ENCODE measurements at regions not wholly inside any gene's neighbourhood (a gene's known extent, or its start where the extent isn't known, plus 50 kb on each side); places are given as distances from the start of the nearest gene placed in this dataset.
"Not testable (repeated sequence)": the region's sequence is repeated elsewhere in the genome, so short reads cannot be mapped to it uniquely, and the experiment has no call there.

- no peaks in the 10 kb centered on the region for H3K36me3 ChIP-seq (ENCODE audit: control insufficient read depth, insufficient read depth, low read length)
- no peaks in the 10 kb centered on the region for H3K4me1 ChIP-seq (ENCODE audit: control insufficient read depth, insufficient read depth, low read length)
- H3K27ac ChIP-seq (ENCODE audit: low read depth, low read length) = no peak overlapping the region
- H3K27me3 ChIP-seq (ENCODE audit: control insufficient read depth, insufficient read depth, low read length) = no peaks in the 10 kb centered on the region
- H3K4me3 ChIP-seq (ENCODE audit: low read length) = no peak overlapping the region
- no peak overlapping the region for H3K9ac ChIP-seq (ENCODE audit: low read length)
Observed at GRCh38 chr6:3977875-3978711, 100.8 kb downstream of the FAM217A start.

GRCh38 chr6:3978966-3979365 lies 100.0 kb downstream of the FAM217A start:
- not testable (repeated sequence) for H3K36me3 ChIP-seq (ENCODE audit: control insufficient read depth, insufficient read depth, low read length); H3K9ac ChIP-seq (ENCODE audit: low read length); H3K27me3 ChIP-seq (ENCODE audit: control insufficient read depth, insufficient read depth, low read length); H3K27ac ChIP-seq (ENCODE audit: low read depth, low read length); H3K4me3 ChIP-seq (ENCODE audit: low read length); H3K4me1 ChIP-seq (ENCODE audit: control insufficient read depth, insufficient read depth, low read length)

DNA sequence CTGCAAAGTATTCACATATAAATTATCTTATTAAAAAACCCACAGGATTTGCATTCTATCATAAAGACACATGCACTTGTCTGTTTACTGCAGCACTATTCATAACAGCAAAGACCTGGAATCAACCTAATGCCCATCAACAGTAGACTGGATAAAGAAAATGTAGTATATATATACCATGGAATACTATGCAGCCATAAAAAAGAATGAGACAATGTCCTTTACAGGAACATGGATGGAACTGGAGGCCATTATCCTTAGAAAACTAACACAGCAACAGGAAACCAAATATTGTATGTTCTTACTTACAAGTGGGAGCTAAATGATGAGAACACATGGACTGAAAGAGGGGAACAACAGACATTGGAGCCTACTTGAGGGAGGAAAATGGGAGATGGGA lies 97.0 kb downstream of the FAM217A start:
- no peaks in the 10 kb centered on the region for H3K27me3 ChIP-seq (ENCODE audit: control insufficient read depth, insufficient read depth, low read length)
- H3K4me3 ChIP-seq (ENCODE audit: low read length) = no peak overlapping the region
- H3K27ac ChIP-seq (ENCODE audit: low read depth, low read length) = no peak overlapping the region
- no peaks in the 10 kb centered on the region for H3K36me3 ChIP-seq (ENCODE audit: control insufficient read depth, insufficient read depth, low read length)
- H3K9ac ChIP-seq (ENCODE audit: low read length) = no peak overlapping the region
- H3K4me1 ChIP-seq (ENCODE audit: control insufficient read depth, insufficient read depth, low read length) = no peaks in the 10 kb centered on the region

- Histone ChIP-seq H3K4me1 (ENCODE audit: control insufficient read depth, insufficient read depth, low read length) (no peaks in the 10 kb centered on the region), H3K27me3 (ENCODE audit: control insufficient read depth, insufficient read depth, low read length) (no peaks in the 10 kb centered on the region), H3K27ac (ENCODE audit: low read depth, low read length) (no peak overlapping the region), H3K4me3 (ENCODE audit: low read length) (no peak overlapping the region), H3K9ac (ENCODE audit: low read length) (no peak overlapping the region), H3K36me3 (ENCODE audit: control insufficient read depth, insufficient read depth, low read length) (no peaks in the 10 kb centered on the region)
Observed at GRCh38 chr6:3983778-3984177, 95.2 kb downstream of the FAM217A start.

DNA sequence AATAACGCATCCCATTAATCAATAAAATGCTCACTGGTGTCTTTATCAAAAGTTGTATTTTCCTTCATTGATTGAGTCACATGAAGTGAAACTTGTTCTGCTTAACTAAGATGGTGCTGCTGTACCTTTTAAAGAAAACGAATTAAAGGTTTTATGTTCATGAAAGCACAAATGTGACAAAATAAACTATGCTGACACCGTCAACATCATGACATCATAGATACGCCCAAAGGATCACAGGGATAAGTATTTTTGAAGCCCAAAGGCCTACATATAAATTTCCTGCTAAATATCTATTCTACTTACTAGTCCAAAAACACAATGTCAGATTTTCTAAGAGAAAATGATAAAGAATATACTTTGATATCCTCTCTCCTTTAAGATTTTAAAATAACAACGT lies 94.4 kb downstream of the FAM217A start:
- Histone ChIP-seq H3K27ac (ENCODE audit: low read depth, low read length) (no peak overlapping the region), H3K27me3 (ENCODE audit: control insufficient read depth, insufficient read depth, low read length) (no peaks in the 10 kb centered on the region), H3K4me1 (ENCODE audit: control insufficient read depth, insufficient read depth, low read length) (no peaks in the 10 kb centered on the region), H3K4me3 (ENCODE audit: low read length) (no peak overlapping the region), H3K36me3 (ENCODE audit: control insufficient read depth, insufficient read depth, low read length) (no peaks in the 10 kb centered on the region), H3K9ac (ENCODE audit: low read length) (no peak overlapping the region)

DNA sequence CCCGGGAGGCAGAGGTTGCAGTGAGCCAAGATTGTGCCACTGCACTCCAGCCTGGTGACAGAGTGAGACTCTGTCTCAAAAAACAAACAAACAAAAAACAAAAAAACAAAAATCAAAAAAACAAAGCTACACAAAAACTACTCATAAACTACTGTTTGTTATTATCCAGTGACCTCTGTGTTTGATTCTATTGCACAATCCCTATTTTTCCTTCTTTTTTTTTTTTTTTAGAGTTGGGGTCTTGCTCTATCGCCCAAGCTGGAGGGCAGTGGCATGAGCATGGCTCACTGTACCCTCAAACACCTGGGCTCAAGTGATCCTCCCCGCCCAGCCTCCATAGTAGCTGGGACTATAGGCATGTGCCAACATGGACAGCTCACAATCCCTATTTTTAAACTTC lies 92.7 kb downstream of the FAM217A start:
- H3K27ac ChIP-seq (ENCODE audit: low read depth, low read length) = no peak overlapping the region
- no peaks in the 10 kb centered on the region for H3K27me3 ChIP-seq (ENCODE audit: control insufficient read depth, insufficient read depth, low read length)
- no peaks in the 10 kb centered on the region for H3K36me3 ChIP-seq (ENCODE audit: control insufficient read depth, insufficient read depth, low read length)
- peaks cover 4% of the 10 kb centered on the region for H3K4me1 ChIP-seq (ENCODE audit: control insufficient read depth, insufficient read depth, low read length)
- no peak overlapping the region for H3K9ac ChIP-seq (ENCODE audit: low read length)
- no peak overlapping the region for H3K4me3 ChIP-seq (ENCODE audit: low read length)

DNA sequence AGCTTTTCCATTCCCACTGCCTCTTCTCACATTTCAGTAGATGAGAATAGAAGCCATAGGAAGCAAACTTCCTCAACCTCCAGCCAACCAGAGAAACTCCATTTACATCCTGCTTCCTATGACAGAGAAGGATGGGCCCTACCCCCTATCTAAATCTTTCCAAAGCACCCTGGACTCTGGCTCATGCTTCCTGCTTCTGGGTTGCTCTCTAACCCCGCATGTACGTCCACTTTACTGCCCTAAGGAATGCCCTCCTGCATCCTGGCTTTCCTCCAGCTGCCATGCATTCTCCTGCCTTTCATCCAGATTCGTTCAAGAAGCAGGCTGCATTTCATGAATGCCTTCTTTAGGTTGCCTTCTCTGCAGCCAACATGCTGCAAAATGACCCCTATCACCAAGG lies 91.9 kb downstream of the FAM217A start:
- H3K9ac ChIP-seq (ENCODE audit: low read length) = no peak overlapping the region
- no peaks in the 10 kb centered on the region for H3K36me3 ChIP-seq (ENCODE audit: control insufficient read depth, insufficient read depth, low read length)
- H3K4me3 ChIP-seq (ENCODE audit: low read length) = no peak overlapping the region
- no peaks in the 10 kb centered on the region for H3K27me3 ChIP-seq (ENCODE audit: control insufficient read depth, insufficient read depth, low read length)
- H3K27ac ChIP-seq (ENCODE audit: low read depth, low read length) = no peak overlapping the region
- peaks cover 4% of the 10 kb centered on the region for H3K4me1 ChIP-seq (ENCODE audit: control insufficient read depth, insufficient read depth, low read length)

DNA sequence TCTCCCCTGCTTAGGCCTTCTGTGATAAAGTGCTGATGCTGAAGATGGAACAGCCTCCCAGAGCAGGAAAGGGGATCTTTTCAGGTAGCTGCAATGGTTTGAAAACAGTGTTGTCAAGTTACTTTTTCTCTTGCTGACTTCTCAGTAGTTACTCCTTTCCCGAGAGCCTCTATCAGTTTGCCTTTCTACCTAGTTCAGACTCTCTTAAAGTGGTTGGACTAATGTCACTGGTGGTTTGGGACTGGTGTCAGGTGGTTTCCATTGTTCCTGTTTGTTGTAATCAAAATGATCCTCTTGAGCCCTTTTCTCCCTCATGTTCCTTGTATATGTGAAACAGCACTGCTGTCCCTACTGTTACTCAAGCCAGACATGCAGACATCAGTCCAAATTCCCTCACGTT lies 91.4 kb downstream of the FAM217A start:
- Histone ChIP-seq H3K27ac (ENCODE audit: low read depth, low read length) (no peak overlapping the region), H3K9ac (ENCODE audit: low read length) (no peak overlapping the region), H3K4me3 (ENCODE audit: low read length) (no peak overlapping the region), H3K36me3 (ENCODE audit: control insufficient read depth, insufficient read depth, low read length) (no peaks in the 10 kb centered on the region), H3K4me1 (ENCODE audit: control insufficient read depth, insufficient read depth, low read length) (peaks cover 4% of the 10 kb centered on the region), H3K27me3 (ENCODE audit: control insufficient read depth, insufficient read depth, low read length) (no peaks in the 10 kb centered on the region)

GRCh38 chr6:3990692-3991491 lies 88.0 kb downstream of the FAM217A start:
- Histone ChIP-seq H3K27ac (ENCODE audit: low read depth, low read length) (peak overlapping the region; percentile 64), H3K36me3 (ENCODE audit: control insufficient read depth, insufficient read depth, low read length) (no peaks in the 10 kb centered on the region), H3K27me3 (ENCODE audit: control insufficient read depth, insufficient read depth, low read length) (no peaks in the 10 kb centered on the region), H3K4me1 (ENCODE audit: control insufficient read depth, insufficient read depth, low read length) (peaks cover 4% of the 10 kb centered on the region), H3K4me3 (ENCODE audit: low read length) (peak overlapping the region; percentile 56), H3K9ac (ENCODE audit: low read length) (no peak overlapping the region)

DNA sequence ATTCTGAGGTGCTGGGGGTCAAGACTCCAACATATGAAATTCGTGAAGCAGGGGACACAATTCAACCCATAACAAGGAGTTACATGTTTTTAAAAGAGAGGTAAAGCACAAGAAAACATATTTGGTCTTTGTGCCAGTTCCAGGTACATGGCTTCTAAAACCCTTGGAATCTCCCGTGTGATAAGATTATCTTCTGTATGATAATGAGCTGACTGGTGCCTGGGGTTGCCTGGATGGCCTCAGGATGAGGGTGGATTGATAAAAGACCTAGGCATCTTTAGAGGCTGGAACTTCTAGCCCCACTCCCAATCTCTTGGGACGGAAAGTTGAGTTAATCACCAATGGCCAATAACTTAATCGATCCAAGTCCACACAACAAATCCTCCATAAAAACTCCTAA lies 87.0 kb downstream of the FAM217A start:
- no peak overlapping the region for H3K4me3 ChIP-seq (ENCODE audit: low read length)
- no peak overlapping the region for H3K9ac ChIP-seq (ENCODE audit: low read length)
- no peaks in the 10 kb centered on the region for H3K36me3 ChIP-seq (ENCODE audit: control insufficient read depth, insufficient read depth, low read length)
- peaks cover 6% of the 10 kb centered on the region for H3K4me1 ChIP-seq (ENCODE audit: control insufficient read depth, insufficient read depth, low read length)
- no peak overlapping the region for H3K27ac ChIP-seq (ENCODE audit: low read depth, low read length)
- H3K27me3 ChIP-seq (ENCODE audit: control insufficient read depth, insufficient read depth, low read length) = no peaks in the 10 kb centered on the region

- H3K36me3 ChIP-seq (ENCODE audit: control insufficient read depth, insufficient read depth, low read length) = no peaks in the 10 kb centered on the region
Observed at GRCh38 chr6:3996349-3996748, 82.6 kb downstream of the FAM217A start.

GRCh38 chr6:3997177-3997770 lies 81.7 kb downstream of the FAM217A start:
- H3K9ac ChIP-seq (ENCODE audit: low read length) = no peak overlapping the region
- no peak overlapping the region for H3K27ac ChIP-seq (ENCODE audit: low read depth, low read length)
- no peaks in the 10 kb centered on the region for H3K27me3 ChIP-seq (ENCODE audit: control insufficient read depth, insufficient read depth, low read length)
- no peaks in the 10 kb centered on the region for H3K36me3 ChIP-seq (ENCODE audit: control insufficient read depth, insufficient read depth, low read length)
- no peak overlapping the region for H3K4me3 ChIP-seq (ENCODE audit: low read length)
- H3K4me1 ChIP-seq (ENCODE audit: control insufficient read depth, insufficient read depth, low read length) = peaks cover 9% of the 10 kb centered on the region

More at GRCh38 chr6:3996349-3996748, 82.6 kb downstream of the FAM217A start:
- no peak overlapping the region for H3K9ac ChIP-seq (ENCODE audit: low read length)
- H3K27ac ChIP-seq (ENCODE audit: low read depth, low read length) = no peak overlapping the region
- H3K4me1 ChIP-seq (ENCODE audit: control insufficient read depth, insufficient read depth, low read length) = peaks cover 9% of the 10 kb centered on the region
- H3K4me3 ChIP-seq (ENCODE audit: low read length) = no peak overlapping the region
- H3K27me3 ChIP-seq (ENCODE audit: control insufficient read depth, insufficient read depth, low read length) = no peaks in the 10 kb centered on the region
